ENCODE measurements at regions not wholly inside any gene's neighbourhood (a gene's known extent, or its start where the extent isn't known, plus 50 kb on each side); places are given as distances from the start of the nearest gene placed in this dataset.

- TF ChIP-seq CTCF (IDR thresholded peaks at IDR 0.05) = no peak
- TF ChIP-seq POLR2A (IDR thresholded peaks at IDR 0.05) = no peak
Measured at GRCh38 chr9:105928416-105928815, 234.1 kb downstream of the TMEM38B start.
